Epidermal melanocyte (primary cell): ENCODE measurements at regions not wholly inside any gene's neighbourhood (a gene's known extent, or its start where the extent isn't known, plus 50 kb on each side); places are given as distances from the start of the nearest gene placed in this dataset.

Experiments
- DNase-seq: peaks from one replicate; pipeline ENCODE4 v3.0.0; 2011; ENCODE audit warnings: low spot score; ENCODE audit not compliant: insufficient read length

DNA sequence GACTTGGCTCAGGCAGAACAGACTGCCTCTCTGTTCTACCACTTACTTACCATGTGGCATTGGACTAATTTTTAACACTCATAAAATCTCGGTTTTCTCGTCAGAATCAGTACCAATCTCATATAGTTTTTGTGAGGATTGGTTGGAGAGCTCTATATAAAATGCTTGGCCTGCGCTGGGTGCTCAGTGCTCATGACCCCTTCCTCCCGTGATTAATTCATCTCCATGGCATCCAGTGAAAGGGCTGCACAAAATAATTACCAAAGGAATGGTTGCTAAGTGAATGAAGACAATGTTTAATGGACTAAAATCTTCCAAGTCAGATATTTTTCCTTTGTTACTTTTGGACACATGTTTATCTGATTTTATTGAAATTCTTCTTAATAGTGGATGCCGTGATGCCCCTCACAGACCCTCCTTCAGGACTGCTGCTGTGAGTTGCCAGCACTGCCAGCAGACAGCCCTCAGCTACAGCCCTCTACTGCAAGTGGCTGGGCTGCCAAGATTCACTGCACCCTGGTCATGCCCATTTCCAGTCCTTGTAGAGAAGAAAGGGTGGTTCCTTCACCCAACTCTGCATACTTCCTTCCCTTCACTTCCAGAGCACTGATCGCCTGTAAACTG, 436.5 kb downstream of the LMO4 start:
- no peak for DNase-seq

DNA sequence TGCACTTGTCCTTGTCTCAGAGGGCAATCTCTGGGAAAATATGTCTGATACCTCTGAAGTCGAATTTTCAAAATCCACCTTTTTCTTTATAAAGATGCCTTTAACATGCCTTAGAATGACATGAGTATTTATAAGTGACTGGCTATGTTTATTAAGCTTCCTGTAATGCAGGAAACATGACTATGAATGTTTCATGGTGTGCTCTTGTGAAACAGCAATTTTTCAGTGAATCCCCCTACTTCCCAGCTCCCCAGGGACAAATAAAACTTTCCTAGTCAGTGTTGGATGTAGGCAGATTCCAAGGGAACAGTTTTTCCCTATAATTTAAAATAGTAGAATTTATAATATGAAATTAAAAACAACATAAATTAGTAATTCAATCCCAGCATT, 437.0 kb downstream of the LMO4 start:
- DNase-seq = no peak

DNA sequence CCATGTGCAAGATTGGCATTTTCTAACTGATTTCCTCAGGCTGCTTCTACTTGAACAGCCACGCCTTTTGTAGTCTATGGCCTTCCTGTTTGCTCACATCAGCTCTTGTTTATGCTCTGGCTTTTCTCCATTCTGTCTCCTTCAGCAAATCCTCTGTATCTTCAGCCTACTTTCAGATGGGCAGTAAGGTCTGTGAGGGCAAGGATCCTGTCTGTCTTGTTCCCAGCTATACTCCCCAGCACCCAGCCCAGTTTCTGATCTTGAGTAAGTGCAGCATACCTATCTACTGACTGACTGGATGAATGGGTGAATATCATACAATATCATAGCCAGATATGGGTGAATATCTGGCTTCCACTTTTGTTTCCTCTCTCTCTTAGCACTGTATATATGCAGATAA, 438.1 kb downstream of the LMO4 start:
- DNase-seq = no peak

DNA sequence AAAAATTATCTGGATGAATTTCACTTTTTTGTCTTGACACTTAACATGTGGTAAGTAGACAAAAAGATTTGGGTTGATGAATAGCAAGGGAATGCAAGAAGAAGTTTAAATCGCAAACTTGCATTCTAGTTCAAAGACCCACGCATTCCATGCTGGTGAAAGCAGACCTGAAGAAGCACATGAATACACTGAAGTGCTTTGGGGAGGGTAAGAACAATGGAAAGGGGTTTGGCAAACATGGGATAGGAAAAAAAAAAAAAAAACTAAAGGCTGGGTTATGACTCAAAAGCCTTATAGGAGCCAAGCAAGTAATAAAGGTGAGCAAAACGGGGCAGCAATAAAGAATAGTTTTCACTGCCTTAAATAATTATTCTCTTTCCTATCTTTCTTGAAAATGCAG, 450.2 kb downstream of the LMO4 start:
- DNase-seq = no peak

DNA sequence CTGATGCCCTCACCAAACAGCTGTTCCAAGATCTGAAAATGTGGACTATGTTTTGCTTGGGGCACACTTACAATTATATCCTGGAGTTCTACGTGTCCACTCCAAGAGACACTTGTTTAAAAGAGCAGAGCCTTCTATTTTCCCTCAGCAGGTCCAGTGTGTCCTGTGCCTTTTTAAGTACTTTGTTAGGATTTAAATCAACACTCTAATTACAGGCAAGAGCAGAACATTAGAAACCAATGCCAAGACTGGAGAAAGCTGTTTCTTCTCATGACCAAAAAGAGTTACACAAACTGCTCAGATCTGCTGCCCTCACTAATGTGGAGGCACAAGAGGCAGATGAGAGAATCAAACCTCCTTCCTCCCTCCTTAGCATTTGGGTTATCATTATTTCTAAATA, 452.9 kb downstream of the LMO4 start:
- no peak for DNase-seq

DNA sequence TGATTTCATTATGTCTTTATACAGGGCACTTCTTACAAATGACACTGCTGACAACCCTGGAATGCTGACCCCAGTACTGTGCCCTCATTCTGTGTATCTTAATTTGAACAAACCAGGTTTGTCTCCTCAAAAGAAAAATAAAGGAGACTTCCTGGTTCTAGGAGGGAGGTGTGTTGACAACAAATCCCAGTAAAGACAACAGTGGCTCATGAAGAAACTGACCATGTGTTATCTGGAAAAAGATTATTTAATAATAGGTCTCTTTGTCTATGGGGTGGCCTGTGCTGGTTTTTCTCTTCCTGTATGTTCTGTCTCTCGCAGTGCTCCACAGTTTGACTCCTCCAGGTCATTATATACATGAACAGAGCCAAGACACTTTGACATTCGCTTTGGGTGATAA, 454.6 kb downstream of the LMO4 start:
- no peak for DNase-seq

DNA sequence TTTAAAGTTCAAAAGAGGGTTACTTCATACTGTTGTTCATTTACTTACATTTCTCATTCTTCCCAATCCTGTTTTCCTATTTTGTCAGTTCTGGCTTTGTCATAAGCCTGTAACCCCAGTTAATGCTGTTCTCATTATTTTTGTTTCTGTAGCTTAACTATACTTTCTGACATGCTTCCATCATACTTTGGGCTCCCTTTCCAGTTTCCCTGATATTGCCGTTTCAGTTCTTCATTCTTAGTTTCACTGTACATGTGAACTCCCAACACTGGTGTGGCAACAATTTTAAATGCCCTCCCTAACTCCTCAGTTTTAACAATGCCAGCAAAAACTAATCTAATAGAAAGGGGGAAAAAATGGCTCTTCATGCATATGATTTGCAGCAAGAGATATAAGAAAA, 456.7 kb downstream of the LMO4 start:
- DNase-seq = no peak

DNA sequence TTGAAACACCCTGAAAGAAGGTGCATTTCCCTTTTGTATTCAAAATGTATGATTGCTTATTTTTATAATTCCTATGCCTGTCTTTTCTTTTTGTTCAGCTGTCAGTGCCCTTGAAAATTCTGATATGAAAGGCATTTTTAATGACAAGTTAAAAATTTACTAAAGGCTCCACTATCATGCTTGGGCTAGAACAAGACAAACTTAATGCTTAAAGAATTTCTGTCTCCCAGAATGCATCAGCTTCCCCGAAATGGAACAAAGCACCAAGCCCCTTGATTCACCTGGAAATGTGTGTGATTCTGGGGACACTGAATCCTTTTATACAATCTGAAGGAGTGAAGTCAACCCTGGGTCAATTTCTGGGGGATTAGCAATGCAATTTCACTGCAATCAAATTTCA, 457.5 kb downstream of the LMO4 start:
- DNase-seq = no peak

DNA sequence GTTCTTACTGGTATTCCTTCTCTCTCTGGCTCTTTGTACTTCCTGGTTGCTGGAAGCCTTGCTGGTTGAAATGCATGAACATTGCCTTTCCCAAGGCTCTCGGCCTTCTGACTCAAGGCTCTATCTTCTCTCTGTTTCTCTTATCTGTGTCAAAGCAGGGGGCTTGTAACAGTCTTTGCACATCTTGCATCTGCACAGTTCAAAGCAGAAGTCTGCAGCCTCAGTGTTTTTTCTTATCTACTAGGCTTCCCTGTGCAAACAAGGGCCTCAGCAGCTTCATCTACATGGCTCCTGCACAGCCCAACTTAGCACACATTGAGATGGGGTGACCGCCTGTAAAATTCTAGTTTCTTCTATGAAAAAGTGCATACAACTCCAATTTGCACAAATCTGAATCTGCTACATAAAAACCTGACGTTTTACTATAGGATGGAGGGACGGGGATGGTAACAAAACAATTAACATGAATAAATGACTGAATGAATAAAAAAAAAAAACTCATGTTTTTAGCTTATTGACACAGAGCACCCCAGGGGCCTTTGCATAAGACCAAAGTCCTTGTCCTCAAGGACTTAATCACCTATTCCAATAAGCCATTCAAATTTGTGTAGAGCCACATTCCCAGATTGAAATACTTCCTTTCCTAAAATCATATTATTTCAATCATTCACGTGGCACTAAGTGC, 458.3 kb downstream of the LMO4 start:
- no peak for DNase-seq

DNA sequence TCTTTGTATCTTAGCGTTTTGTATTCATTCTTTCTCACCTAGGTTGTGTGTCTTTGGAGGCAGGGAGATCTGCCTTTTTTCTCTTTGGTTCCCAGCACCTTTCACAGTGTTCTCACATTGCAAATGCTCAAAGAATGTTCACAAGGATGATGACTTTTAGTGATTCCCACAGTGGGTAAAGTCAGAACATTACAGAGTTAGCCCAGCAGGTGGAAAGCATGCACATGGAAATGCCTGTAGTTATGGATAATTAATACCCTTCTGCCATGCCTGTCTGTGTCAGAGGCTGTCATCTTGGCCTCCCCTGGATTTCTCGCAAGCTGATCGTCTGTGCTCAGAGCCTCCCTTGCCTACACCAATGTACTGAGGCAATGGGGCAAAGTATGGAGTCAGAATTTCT, 458.9 kb downstream of the LMO4 start:
- DNase-seq = no peak

DNA sequence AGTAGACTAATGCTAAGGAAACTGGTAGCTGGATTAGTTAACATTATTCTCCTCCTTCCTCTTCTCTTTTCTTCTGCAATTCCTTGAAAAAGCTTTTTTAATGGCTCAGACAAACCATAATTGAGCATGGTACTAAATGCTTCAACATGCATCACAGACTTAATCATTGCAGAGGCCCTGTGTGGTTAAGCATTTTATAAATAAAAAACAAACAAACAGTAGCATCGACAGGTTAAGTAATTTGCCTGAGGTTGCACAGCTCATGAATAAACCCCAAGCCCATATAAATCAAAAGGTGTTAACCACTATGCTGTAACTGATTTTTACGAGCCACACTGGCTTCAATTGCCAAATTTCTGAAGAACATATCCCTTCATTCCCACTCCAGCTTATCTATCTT, 462.1 kb downstream of the LMO4 start:
- no peak for DNase-seq

DNA sequence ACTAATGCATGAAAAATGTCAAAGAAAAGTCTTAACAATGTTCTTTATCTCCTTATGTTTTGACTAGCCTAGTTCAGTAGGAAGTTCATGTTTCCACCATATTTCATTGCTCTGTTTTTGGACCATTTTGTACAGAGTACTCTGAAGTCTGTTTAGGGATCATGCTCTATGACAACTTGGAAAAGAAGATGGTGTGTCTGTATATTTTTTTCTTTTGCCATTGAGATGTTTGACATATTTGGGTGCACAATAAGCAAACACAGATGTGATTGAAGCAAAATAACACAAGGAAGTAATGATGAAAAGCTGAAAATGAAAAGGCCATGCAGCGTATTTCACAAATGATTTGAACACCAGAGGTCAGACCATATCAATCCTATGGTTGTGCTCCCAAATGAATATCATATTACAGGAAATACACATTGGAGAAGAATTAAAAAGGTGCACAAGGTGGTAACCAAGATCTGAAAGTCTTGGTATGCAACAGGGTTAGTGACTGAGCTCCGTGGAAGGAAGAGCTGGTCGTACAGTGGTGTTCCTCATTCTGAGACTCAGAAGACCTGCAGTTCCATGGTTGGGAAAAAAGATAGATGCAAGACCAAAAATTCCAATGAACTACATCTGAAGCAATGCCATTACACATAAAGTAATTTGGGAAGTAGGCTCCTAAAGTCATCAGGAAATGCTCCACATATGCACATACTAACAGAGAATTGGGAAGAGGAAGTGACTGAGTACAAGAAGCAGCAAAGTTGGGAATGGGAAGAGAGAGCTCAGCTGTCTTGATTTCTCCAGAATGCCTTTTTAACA, 463.5 kb downstream of the LMO4 start:
- no peak for DNase-seq

DNA sequence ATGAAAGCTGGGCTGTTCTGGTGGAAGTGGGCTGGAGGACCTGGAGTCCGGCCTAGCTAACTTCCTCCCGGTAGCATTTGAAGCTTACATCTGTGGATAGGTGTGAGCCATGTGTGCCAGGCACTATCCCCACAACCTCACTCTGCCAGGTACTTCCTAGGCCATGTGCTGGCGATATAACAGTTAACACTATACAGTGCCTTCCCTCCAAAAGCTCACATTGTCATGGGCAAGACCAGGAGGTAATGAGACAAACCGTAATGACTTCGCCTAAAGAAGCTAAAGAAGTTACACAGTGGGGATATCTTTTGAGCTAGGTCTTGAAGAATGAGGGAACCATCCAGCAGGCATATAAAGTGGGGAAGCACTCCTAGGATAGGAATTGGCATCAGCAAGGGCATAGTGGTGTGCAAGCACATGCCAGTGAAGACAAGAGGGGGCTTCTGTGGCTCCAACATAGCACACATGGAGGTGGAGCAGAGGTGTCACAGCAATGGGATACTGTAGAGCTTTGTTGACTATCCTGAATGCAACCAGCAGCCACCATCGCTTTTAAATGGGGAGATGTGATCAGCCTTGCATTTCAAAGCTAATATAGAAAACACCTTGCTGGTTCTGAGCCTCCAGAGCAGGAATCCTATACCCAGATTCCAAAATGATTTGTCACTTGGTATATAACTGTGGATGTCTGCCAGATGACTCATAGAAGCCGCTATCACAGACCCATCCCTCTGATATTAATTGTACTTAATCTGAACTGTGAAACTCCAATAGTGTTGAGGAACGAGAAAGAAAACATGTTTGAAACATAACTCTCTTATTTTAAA, 466.3 kb downstream of the LMO4 start:
- DNase-seq = no peak

DNA sequence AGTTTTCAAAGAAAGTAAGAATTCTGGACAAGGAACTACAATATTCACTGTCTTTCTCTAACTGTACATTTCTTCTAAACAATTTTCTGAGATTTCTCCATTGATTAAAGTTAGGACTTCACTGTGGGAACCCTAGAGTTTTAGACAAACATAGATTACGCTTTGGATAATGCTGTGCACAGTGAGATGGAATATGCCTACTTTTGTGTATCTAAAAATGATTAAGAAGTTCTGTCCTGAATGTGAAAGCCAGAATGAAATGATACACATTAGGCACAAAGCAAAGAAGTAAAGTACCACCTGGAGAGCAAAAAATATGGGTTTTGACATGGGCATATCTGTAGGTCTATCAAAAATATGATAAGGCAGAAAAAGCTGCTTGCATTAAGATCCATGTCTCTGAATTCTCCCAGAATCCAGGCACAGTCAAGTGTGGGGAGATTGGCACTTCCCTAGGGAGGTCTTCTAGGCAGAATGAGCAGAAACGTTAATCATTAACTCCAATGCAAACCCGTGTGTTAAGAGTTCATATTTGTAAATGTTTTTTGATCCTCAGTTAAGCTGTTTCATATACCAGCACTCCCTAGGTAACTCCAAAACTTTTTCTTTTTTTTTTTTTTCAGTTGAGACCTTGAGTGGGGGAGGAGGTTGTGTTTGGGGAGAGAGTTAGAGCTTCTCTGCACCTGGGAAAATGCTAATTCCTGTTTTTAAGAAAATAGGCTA, 467.1 kb downstream of the LMO4 start:
- no peak for DNase-seq

DNA sequence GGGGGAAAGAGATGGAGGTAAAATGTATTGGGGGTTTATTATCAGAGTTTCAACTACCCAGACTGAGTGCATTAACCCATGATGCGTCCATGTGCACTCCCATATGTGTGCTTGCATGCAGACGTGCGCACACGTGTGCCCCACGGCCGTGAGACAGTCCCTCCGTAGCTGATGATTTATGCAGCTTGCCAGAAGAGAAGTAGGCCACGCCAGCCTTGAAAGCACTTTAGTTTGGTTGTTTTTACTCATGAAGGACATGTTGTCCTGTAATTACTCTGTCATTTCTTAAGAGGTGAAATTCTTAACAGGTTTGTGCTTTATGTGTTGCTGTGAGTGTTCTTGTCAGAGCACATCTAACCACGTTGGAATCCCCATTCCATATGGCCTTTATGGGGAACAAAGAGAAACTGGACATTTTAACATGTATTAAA, 467.8 kb downstream of the LMO4 start:
- DNase-seq = no peak

DNA sequence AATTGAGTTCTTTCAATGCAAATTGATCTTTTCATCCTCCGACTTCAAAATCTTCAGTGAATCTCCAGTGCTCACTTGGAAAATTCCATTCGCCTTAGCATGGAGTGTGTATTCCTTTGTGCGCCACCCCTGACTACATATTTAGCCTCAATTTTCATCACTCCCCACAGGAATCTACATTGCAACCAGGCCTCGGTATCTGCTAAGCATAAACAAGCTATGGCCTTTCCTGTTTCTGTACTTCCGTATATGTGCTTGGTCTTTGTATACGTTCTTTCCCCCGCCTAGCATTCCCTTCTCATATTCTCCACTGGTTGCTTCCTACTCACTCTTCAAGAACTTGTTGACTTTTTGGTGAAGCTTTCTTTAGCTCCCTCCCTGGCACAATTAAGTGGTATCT, 470.8 kb downstream of the LMO4 start:
- no peak for DNase-seq

DNA sequence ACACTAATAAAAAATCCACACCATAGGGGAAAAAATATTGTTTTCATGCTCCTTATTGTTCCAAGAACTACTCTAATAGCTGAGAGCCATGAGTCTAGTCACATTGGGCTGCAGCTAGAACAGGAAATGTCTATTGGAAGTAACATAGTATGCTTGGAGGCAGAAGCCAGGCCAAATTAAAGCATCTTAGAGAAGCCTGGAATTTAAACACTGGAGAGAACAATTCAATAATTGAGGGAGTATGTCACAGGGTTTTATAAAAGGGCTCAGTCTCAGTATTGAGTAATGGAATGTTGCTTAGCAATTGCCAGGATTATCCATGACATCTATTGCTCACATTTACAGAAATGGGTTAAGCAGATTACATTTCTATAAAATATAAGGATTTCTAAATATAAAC, 471.3 kb downstream of the LMO4 start:
- no peak for DNase-seq

DNA sequence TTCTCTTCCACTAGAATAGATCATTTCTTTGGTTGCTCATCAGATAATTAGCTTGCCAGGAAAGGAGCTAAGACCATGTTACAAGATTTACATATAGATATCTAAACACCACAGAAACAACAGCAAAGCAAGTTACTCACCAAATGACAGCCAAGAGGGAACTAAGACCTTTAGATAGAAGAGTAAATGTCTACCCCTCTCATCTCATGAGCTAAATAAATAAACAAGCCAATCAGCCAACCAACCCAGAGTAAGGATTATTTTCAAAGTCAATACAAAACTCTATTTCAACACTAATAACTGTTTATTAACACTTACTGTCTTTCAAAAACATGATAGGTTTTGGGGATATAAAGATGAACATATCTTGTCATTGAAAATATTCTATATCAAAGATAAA, 474.7 kb downstream of the LMO4 start:
- DNase-seq = no peak

DNA sequence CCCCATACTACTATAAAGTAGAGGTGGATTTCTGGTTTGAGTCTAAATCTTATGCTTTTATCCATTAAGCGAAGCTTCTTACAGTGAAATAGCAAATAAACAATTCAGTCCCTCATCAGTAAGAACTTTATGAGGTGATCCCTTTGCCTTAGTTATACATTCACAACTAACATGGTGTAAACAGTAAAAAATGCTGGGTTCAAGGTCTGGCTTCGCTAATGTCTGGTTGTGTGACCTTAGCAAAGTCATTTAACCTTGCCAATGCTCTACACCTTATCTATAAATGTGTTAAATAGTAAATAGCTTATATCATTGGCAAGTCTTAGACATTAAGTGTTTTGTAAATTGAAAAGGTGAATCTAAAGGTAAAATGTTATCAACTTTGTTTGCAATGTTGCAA, 475.4 kb downstream of the LMO4 start:
- no peak for DNase-seq

DNA sequence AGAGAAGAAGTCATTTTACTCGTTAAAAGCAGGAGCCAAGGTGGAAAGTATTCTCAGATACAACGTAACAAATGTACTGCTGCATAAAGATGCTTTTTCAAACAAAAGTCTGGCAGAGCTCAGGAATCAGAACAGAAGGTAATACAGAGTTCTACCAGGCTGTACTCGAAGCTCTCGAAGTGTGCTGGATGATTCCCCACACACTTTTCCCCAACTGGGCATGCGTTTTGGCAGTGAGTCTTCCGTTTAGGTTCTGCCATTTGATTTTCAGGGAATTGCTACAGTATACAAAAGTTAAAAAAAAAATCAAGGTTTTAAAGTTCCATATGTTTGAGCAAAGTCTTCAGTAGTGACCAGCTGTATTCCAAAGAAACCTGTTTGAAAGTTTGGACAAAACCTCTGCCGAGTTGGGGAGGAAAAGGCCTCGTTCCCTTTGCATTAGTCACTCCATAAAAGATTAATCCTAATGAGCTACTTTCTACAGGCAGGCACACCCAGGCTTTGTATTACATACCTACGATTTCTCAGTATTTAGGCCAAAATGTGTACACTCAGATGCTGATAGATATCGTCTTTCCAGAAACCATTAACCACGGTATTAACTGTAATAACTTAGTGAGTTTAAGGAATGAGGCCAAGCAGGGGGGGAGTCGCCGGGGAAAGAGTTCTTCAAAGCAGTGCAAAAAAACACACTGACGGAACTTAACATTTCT, 477.1 kb downstream of the LMO4 start:
- DNase-seq = no peak
